Uterus (tissue), 2 donors: ENCODE measurements at regions not wholly inside any gene's neighbourhood (a gene's known extent, or its start where the extent isn't known, plus 50 kb on each side); places are given as distances from the start of the nearest gene placed in this dataset.

Experiments
- CTCF ChIP-seq, 4 experiments: fragments of 200-600 bp in 2 of 4; fragments of 450-650 bp in 2 of 4; sonication (generic) in 2 of 4; IDR thresholded peaks; one replicate each; pipeline ENCODE4 v1.5.1; 2016 to 2019; ENCODE audit warnings: antibody characterized with exemption in 4 of 4, mild to moderate bottlenecking in 2 of 4, moderate library complexity in 1 of 4
- POLR2A ChIP-seq, 2 donors: fragments of 450-650 bp; IDR thresholded peaks; one replicate each; pipeline ENCODE4 v1.6.1; 2016; ENCODE audit warnings: antibody characterized with exemption in 2 of 2, mild to moderate bottlenecking in 1 of 2, moderate library complexity in 1 of 2

GRCh38 chr6:82430611-82431010 is 67.0 kb downstream of the TPBG start:
- TF ChIP-seq CTCF (IDR thresholded peaks at IDR 0.05) (no peak), POLR2A (IDR thresholded peaks at IDR 0.05) (no peak)
